GM12878 (cell line): ENCODE measurements at regions not wholly inside any gene's neighbourhood (a gene's known extent, or its start where the extent isn't known, plus 50 kb on each side); places are given as distances from the start of the nearest gene placed in this dataset.

Experiments used
- ATAC-seq: fragments of 200-7000 bp; cut with Tn5 transposase; 3 replicates; pipeline ENCODE4 v1.9.1; 2020; ENCODE audit warnings: mild to moderate bottlenecking, moderate library complexity
- BruUV-seq: library from RNA; stranded (reverse); fragments of 400-500 nt; replicated peaks from 2 replicates; lab custom pipeline; 2021; lab: Mats Ljungman, UMichigan
- CTCF ChIA-PET: fragments of 300-600 bp; sonication (Branson Sonifier 250); formaldehyde crosslinking; extraction: SDS; loops from one replicate; lab custom pipeline; 2021; ENCODE audit warnings: inconsistent platforms; lab: Yijun Ruan, JAX
- POLR2A ChIA-PET: fragments of 350-600 bp; formaldehyde crosslinking; extraction: SDS; loops from one replicate; lab custom pipeline; 2021; ENCODE audit warnings: inconsistent platforms; lab: Charles Lee
- RAD21 ChIA-PET: fragments of 300-600 bp; sonication (Branson Sonifier 250); formaldehyde crosslinking; loops from one replicate; lab custom pipeline; 2023; ENCODE audit warnings: antibody characterized with exemption; ENCODE audit not compliant: unreplicated experiment; lab: Charles Lee
- SMC1A ChIA-PET: fragments of 300-600 bp; sonication (Branson Sonifier 250); formaldehyde crosslinking; loops from one replicate; lab custom pipeline; 2023; ENCODE audit not compliant: unreplicated experiment, uncharacterized antibody; lab: Charles Lee
- DNase-seq: peaks from one replicate; pipeline ENCODE4 v3.0.0-alpha.2; 2011; ENCODE audit warnings: low read depth, low spot score
- FAIRE-seq: peaks from 3 replicates; lab custom pipeline; 2011; peaks lifted over from hg19 to GRCh38; lab: Jason Lieb, UNC
- H2AFZ ChIP-seq: 2 replicates; pipeline ENCODE4 v1.6.0; 2011; ENCODE audit warnings: low read depth, low read length, control low read depth; ENCODE audit not compliant: control insufficient read depth
- H3K27ac ChIP-seq: 2 replicates; pipeline ENCODE4 v1.5.1; 2011; ENCODE audit warnings: control low read depth; ENCODE audit not compliant: control insufficient read depth, insufficient read depth
- H3K27me3 ChIP-seq, 2 experiments: replicated peaks in 1 of 2; 2 replicates each; pipeline versions ENCODE4 v1.6.0 to v1.6.1; 2011; ENCODE audit warnings: low read length in 1 of 2; ENCODE audit not compliant: control insufficient read depth in 2 of 2, insufficient read depth in 2 of 2
- H3K36me3 ChIP-seq, 2 experiments: 2 replicates each; pipeline ENCODE4 v1.5.1; 2011; ENCODE audit warnings: low read length in 1 of 2; ENCODE audit not compliant: control insufficient read depth in 2 of 2, insufficient read depth in 2 of 2
- H3K4me1 ChIP-seq: 2 replicates; pipeline ENCODE4 v1.6.1; 2011; ENCODE audit warnings: mild to moderate bottlenecking, low read length, moderate library complexity, mixed read lengths; ENCODE audit not compliant: control insufficient read depth, insufficient read depth
- H3K4me2 ChIP-seq: 2 replicates; pipeline ENCODE4 v1.6.0; 2011; ENCODE audit warnings: control low read depth; ENCODE audit not compliant: control insufficient read depth, insufficient read depth
- H3K4me3 ChIP-seq: fragments of 200-600 bp; sonication (generic); 2 replicates; pipeline ENCODE4 v1.5.1; 2016
- H3K79me2 ChIP-seq: 2 replicates; pipeline ENCODE4 v1.6.0; 2011; ENCODE audit warnings: low read length; ENCODE audit not compliant: control insufficient read depth, insufficient read depth
- H3K9ac ChIP-seq: 2 replicates; pipeline ENCODE4 v1.8.0; 2011; ENCODE audit warnings: low read length, control low read depth, mixed read lengths; ENCODE audit not compliant: control insufficient read depth, insufficient read depth
- H3K9me3 ChIP-seq: replicated peaks from 3 replicates; pipeline ENCODE4 v1.5.1; 2011; ENCODE audit warnings: mild to moderate bottlenecking, low read length; ENCODE audit not compliant: control insufficient read depth, insufficient read depth
- H4K20me1 ChIP-seq: 2 replicates; pipeline ENCODE4 v1.6.0; 2011; ENCODE audit not compliant: control insufficient read depth, insufficient read depth
- BACH1 ChIP-seq: fragments of 450-650 bp; IDR thresholded peaks from 2 replicates; pipeline ENCODE4 v1.6.1; 2017; ENCODE audit warnings: mild to moderate bottlenecking, borderline replicate concordance
- BCL11A ChIP-seq: IDR thresholded peaks from 2 replicates; pipeline ENCODE4 v1.6.1; 2011; ENCODE audit warnings: low read depth, low read length
- CBX5 ChIP-seq: sonication (generic); IDR thresholded peaks from 2 replicates; pipeline ENCODE4 v1.6.1; 2016; ENCODE audit warnings: low read depth, moderate library complexity, mild to moderate bottlenecking, inconsistent platforms
- E4F1 ChIP-seq: fragments of 450-650 bp; IDR thresholded peaks from 2 replicates; pipeline ENCODE4 v1.6.1; 2018; ENCODE audit warnings: borderline replicate concordance, mild to moderate bottlenecking; ENCODE audit not compliant: partially characterized antibody
- EGR1 ChIP-seq, 2 experiments: IDR thresholded peaks; 1 replicate in 1 of 2; 2 replicates in 1 of 2; pipeline ENCODE4 v1.6.1; 2011 to 2012; ENCODE audit warnings: low read depth in 2 of 2, low read length in 2 of 2, borderline replicate concordance in 1 of 2, mild to moderate bottlenecking in 1 of 2, moderate library complexity in 1 of 2
- HDAC2 ChIP-seq: fragments of 200-600 bp; sonication (generic); IDR thresholded peaks from 2 replicates; pipeline ENCODE4 v1.6.1; 2017
- JUND ChIP-seq: IDR thresholded peaks from 2 replicates; pipeline ENCODE4 v1.6.1; 2012; ENCODE audit warnings: low read depth, mild to moderate bottlenecking, low read length, improper control_type of control experiment, moderate library complexity
- MYB ChIP-seq: fragments of 150-350 bp; IDR thresholded peaks from 2 replicates; pipeline ENCODE4 v1.6.1; 2014; ENCODE audit warnings: mild to moderate bottlenecking, low read depth, low read length, borderline replicate concordance
- NR2F1 ChIP-seq: fragments of 450-650 bp; conservative IDR thresholded peaks from 2 replicates; pipeline ENCODE4 v1.6.1; 2017; ENCODE audit warnings: mild to moderate bottlenecking
- RAD21 ChIP-seq: IDR thresholded peaks from 2 replicates; pipeline ENCODE4 v1.6.1; 2011; ENCODE audit warnings: mild to moderate bottlenecking, low read depth, low read length, moderate library complexity; ENCODE audit not compliant: insufficient read depth
- RBBP5 ChIP-seq: fragments of 200-600 bp; sonication (generic); conservative IDR thresholded peaks from 2 replicates; pipeline ENCODE4 v1.6.1; 2016
- RCOR1 ChIP-seq: conservative IDR thresholded peaks from 2 replicates; pipeline ENCODE4 v1.6.1; 2012; ENCODE audit warnings: low read depth, low read length, improper control_type of control experiment
- RFX5 ChIP-seq: IDR thresholded peaks from 2 replicates; pipeline ENCODE4 v1.6.1; 2011; ENCODE audit warnings: low read depth, low read length, improper control_type of control experiment
- SIN3A ChIP-seq: IDR thresholded peaks from 2 replicates; pipeline ENCODE4 v1.6.1; 2012; ENCODE audit warnings: low read depth, low read length, improper control_type of control experiment
- SRF ChIP-seq, 2 experiments: IDR thresholded peaks; 2 replicates each; pipeline ENCODE4 v1.6.1; 2011; ENCODE audit warnings: low read depth in 2 of 2, low read length in 2 of 2, mild to moderate bottlenecking in 1 of 2, moderate library complexity in 1 of 2
- ZNF622 ChIP-seq: fragments of 450-650 bp; IDR thresholded peaks from 2 replicates; pipeline ENCODE4 v1.6.1; 2017; ENCODE audit warnings: mild to moderate bottlenecking, inconsistent platforms
- WGBS: methylation state at CpG from one replicate; pipeline ENCODE4 v1.1.6; 2016; ENCODE audit warnings: low lambda C conversion rate; ENCODE audit not compliant: insufficient replicate concordance, insufficient coverage; ENCODE audit errors: missing lambda C conversion rate; 5-methylcytosine and 5-hydroxymethylcytosine counted together
- in situ Hi-C: fragments of 300-500 bp; cut with MboI; formaldehyde crosslinking; loops from 9 replicates; pipeline ENCODE4 v1.14.3; 2018; ENCODE audit warnings: mixed read lengths
- intact Hi-C: fragments of 100-400 bp; cut with micrococcal nuclease; formaldehyde crosslinking; loops from one replicate; pipeline ENCODE4 v1.14.2; 2022; ENCODE audit not compliant: unreplicated experiment
- TF ChIP-seq, protein P1 (sequence below): fragments of 150-350 bp; IDR thresholded peaks from 2 replicates; pipeline ENCODE4 v1.6.1; 2016; ENCODE audit warnings: low read depth, low read length

GRCh38 chr7:69341288-69341687, 257.0 kb upstream of the AUTS2 start:
- no peak for ATAC-seq
- 83% methylated on average over 1 of the region's 1 CpG for WGBS
- in situ Hi-C loops (no loop called here), intact Hi-C loops (no loop called here)
- Histone ChIP-seq H4K20me1 (no peaks in the 10 kb centered on the region), H3K36me3 (no peaks in the 10 kb centered on the region), H3K9me3 (no peaks in the 10 kb centered on the region; the same call in 2 of the 3 replicates), H3K4me3 (no peak overlapping the region), H3K27me3 (no peaks in the 10 kb centered on the region), H3K27ac (no peak overlapping the region), H2AFZ (no peak overlapping the region), H3K79me2 (no peaks in the 10 kb centered on the region), H3K9ac (no peak overlapping the region), H3K4me1 (no peaks in the 10 kb centered on the region), H3K4me2 (no peak overlapping the region)
- POLR2A ChIA-PET = no interaction called here
- DNase-seq = no peak
- no TSS peak for BruUV-seq
- no peak for TF ChIP-seq RFX5
- TF ChIP-seq NR2F1 = no peak
- TF ChIP-seq, protein P1, sequence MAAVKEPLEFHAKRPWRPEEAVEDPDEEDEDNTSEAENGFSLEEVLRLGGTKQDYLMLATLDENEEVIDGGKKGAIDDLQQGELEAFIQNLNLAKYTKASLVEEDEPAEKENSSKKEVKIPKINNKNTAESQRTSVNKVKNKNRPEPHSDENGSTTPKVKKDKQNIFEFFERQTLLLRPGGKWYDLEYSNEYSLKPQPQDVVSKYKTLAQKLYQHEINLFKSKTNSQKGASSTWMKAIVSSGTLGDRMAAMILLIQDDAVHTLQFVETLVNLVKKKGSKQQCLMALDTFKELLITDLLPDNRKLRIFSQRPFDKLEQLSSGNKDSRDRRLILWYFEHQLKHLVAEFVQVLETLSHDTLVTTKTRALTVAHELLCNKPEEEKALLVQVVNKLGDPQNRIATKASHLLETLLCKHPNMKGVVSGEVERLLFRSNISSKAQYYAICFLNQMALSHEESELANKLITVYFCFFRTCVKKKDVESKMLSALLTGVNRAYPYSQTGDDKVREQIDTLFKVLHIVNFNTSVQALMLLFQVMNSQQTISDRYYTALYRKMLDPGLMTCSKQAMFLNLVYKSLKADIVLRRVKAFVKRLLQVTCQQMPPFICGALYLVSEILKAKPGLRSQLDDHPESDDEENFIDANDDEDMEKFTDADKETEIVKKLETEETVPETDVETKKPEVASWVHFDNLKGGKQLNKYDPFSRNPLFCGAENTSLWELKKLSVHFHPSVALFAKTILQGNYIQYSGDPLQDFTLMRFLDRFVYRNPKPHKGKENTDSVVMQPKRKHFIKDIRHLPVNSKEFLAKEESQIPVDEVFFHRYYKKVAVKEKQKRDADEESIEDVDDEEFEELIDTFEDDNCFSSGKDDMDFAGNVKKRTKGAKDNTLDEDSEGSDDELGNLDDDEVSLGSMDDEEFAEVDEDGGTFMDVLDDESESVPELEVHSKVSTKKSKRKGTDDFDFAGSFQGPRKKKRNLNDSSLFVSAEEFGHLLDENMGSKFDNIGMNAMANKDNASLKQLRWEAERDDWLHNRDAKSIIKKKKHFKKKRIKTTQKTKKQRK = no peak
- no peak for TF ChIP-seq MYB
- no peak for TF ChIP-seq BACH1
- no peak for TF ChIP-seq ZNF622
- no peak for TF ChIP-seq RCOR1
- TF ChIP-seq SRF (IDR thresholded peaks at IDR 0.05; ENCODE audit: low read depth in 2 of 2, low read length in 2 of 2) = no peak
- TF ChIP-seq RAD21 = no peak
- no peak for TF ChIP-seq E4F1
- no peak for TF ChIP-seq JUND
- TF ChIP-seq RBBP5 = no peak
- TF ChIP-seq HDAC2 = no peak
- no peak for TF ChIP-seq EGR1 (IDR thresholded peaks at IDR 0.05; ENCODE audit: borderline replicate concordance in 1 of 2, low read depth in 2 of 2, low read length in 2 of 2)
- no peak for TF ChIP-seq SIN3A
- TF ChIP-seq BCL11A = no peak
- no peak for TF ChIP-seq CBX5
- no peak for FAIRE-seq
- CTCF ChIA-PET = interaction anchor here (0.7 kb wide), 1 partner anchor 190 kb away, joined by 3 read pairs; no protein-coding TSS in a partner anchor
- SMC1A ChIA-PET = no interaction called here
- RAD21 ChIA-PET = no interaction called here
